Esophagus (tissue), 2 donors: ENCODE measurements at regions not wholly inside any gene's neighbourhood (a gene's known extent, or its start where the extent isn't known, plus 50 kb on each side); places are given as distances from the start of the nearest gene placed in this dataset.

Experiments
- H3K27ac ChIP-seq, 2 donors: one replicate each; pipeline ENCODE4 v1.5.1; 2013; ENCODE audit warnings: low read depth in 2 of 2, mild to moderate bottlenecking in 2 of 2, inconsistent platforms in 1 of 2, low read length in 1 of 2, moderate library complexity in 1 of 2
- H3K27me3 ChIP-seq, 2 donors: one replicate each; pipeline ENCODE4 v1.6.1; 2013; ENCODE audit warnings: low read length in 2 of 2, control low read depth in 1 of 2, mild to moderate bottlenecking in 1 of 2; ENCODE audit not compliant: insufficient read depth in 2 of 2, control insufficient read depth in 1 of 2
- H3K36me3 ChIP-seq, 2 donors: one replicate each; pipeline ENCODE4 v1.6.1; 2013; ENCODE audit warnings: low read length in 1 of 2; ENCODE audit not compliant: control insufficient read depth in 2 of 2, insufficient read depth in 2 of 2
- H3K4me1 ChIP-seq, 2 donors: one replicate each; pipeline ENCODE4 v1.6.1; 2013; ENCODE audit warnings: low read length in 1 of 2; ENCODE audit not compliant: control insufficient read depth in 2 of 2, insufficient read depth in 2 of 2
- H3K4me3 ChIP-seq, 2 donors: one replicate each; pipeline ENCODE4 v1.5.1; 2013; ENCODE audit warnings: low read length in 2 of 2, mild to moderate bottlenecking in 2 of 2, low read depth in 1 of 2, moderate library complexity in 1 of 2
- H3K9me3 ChIP-seq, 2 donors: one replicate each; pipeline ENCODE4 v1.6.1; 2013; ENCODE audit warnings: mild to moderate bottlenecking in 2 of 2, low read depth in 1 of 2, low read length in 1 of 2, moderate library complexity in 1 of 2; ENCODE audit not compliant: control insufficient read depth in 2 of 2, insufficient read depth in 1 of 2
- WGBS, 2 donors: extraction: QIAGEN DNeasy Blood & Tissue Kit; methylation state at CpG; one replicate each; pipeline ENCODE4 v1.1.7; 2013; 5-methylcytosine and 5-hydroxymethylcytosine counted together
- donor health status: healthy with polysubstance abuse.
- donor health status: Bipolar disorder and iron deficiency.

- WGBS, 2 donors: 95 to 97% methylated on average over 5 of the region's 5 CpGs
- Histone ChIP-seq H3K4me1 (no peaks in the 10 kb centered on the region), H3K36me3 (no peaks in the 10 kb centered on the region), H3K27me3 (no peaks in the 10 kb centered on the region), H3K27ac (no peak overlapping the region), H3K4me3 (no peak overlapping the region), H3K9me3 (peaks cover 0 to 2% of the 10 kb centered on the region in 2 donors)
Measured at GRCh38 chr2:19460761-19461160, 102.3 kb upstream of the OSR1 start.

GRCh38 chr2:19458427-19459003, 100.1 kb upstream of the OSR1 start:
- Histone ChIP-seq H3K27ac (no peak overlapping the region), H3K27me3 (no peaks in the 10 kb centered on the region), H3K4me3 (no peak overlapping the region), H3K4me1 (no peaks in the 10 kb centered on the region), H3K36me3 (no peaks in the 10 kb centered on the region), H3K9me3 (no peaks in the 10 kb centered on the region)
- WGBS, 2 donors: 93% methylated on average over 1 of the region's 1 CpG

- Histone ChIP-seq H3K9me3 (no peaks in the 10 kb centered on the region), H3K4me1 (no peaks in the 10 kb centered on the region), H3K36me3 (no peaks in the 10 kb centered on the region), H3K27ac (no peak overlapping the region), H3K4me3 (no peak overlapping the region), H3K27me3 (no peaks in the 10 kb centered on the region)
Measured at GRCh38 chr2:19457809-19458208, 99.4 kb upstream of the OSR1 start.

- H3K27ac ChIP-seq: no peak overlapping the region
- no peak overlapping the region for H3K4me3 ChIP-seq
- no peaks in the 10 kb centered on the region for H3K4me1 ChIP-seq
- WGBS, 2 donors: 59 to 60% methylated on average over 1 of the region's 1 CpG
- no peaks in the 10 kb centered on the region for H3K9me3 ChIP-seq
- H3K36me3 ChIP-seq: no peaks in the 10 kb centered on the region
- no peaks in the 10 kb centered on the region for H3K27me3 ChIP-seq
Measured at GRCh38 chr2:19456705-19457309, 98.4 kb upstream of the OSR1 start.

GRCh38 chr2:19454125-19454524, 95.7 kb upstream of the OSR1 start:
- H3K36me3 ChIP-seq: no peaks in the 10 kb centered on the region
- H3K4me3 ChIP-seq: no peak overlapping the region
- no peaks in the 10 kb centered on the region for H3K27me3 ChIP-seq
- no peaks in the 10 kb centered on the region for H3K9me3 ChIP-seq
- no peak overlapping the region for H3K27ac ChIP-seq
- no peaks in the 10 kb centered on the region for H3K4me1 ChIP-seq
- WGBS, 2 donors: 94 to 98% methylated on average over 2 of the region's 2 CpGs

GRCh38 chr2:19442731-19443130, 84.3 kb upstream of the OSR1 start:
- no peaks in the 10 kb centered on the region for H3K27me3 ChIP-seq
- WGBS, 2 donors: 63 to 73% methylated on average over 3 of the region's 3 CpGs
- H3K4me3 ChIP-seq: no peak overlapping the region
- H3K4me1 ChIP-seq: no peaks in the 10 kb centered on the region
- H3K36me3 ChIP-seq: no peaks in the 10 kb centered on the region
- no peak overlapping the region for H3K27ac ChIP-seq
- no peaks in the 10 kb centered on the region for H3K9me3 ChIP-seq

- H3K4me3 ChIP-seq: no peak overlapping the region
- no peak overlapping the region for H3K27ac ChIP-seq
- no peaks in the 10 kb centered on the region for H3K4me1 ChIP-seq
- WGBS, 2 donors: 47 to 56% methylated on average over 2 of the region's 2 CpGs
- H3K27me3 ChIP-seq: no peaks in the 10 kb centered on the region
- no peaks in the 10 kb centered on the region for H3K36me3 ChIP-seq
- H3K9me3 ChIP-seq: no peaks in the 10 kb centered on the region
Measured at GRCh38 chr2:19439081-19439480, 80.7 kb upstream of the OSR1 start.

GRCh38 chr2:19435815-19436214, 77.4 kb upstream of the OSR1 start:
- Histone ChIP-seq H3K4me1 (no peaks in the 10 kb centered on the region), H3K4me3 (no peak overlapping the region), H3K36me3 (no peaks in the 10 kb centered on the region), H3K27me3 (no peaks in the 10 kb centered on the region), H3K9me3 (no peaks in the 10 kb centered on the region), H3K27ac (no peak overlapping the region)
- 0% methylated on average over 1 of the region's 1 CpG for WGBS, 2 donors

GRCh38 chr2:19434413-19434812, 76.0 kb upstream of the OSR1 start:
- H3K27me3 ChIP-seq: no peaks in the 10 kb centered on the region
- H3K4me3 ChIP-seq: no peak overlapping the region
- no peak overlapping the region for H3K27ac ChIP-seq

GRCh38 chr2:19426941-19427340, 68.5 kb upstream of the OSR1 start:
- Histone ChIP-seq H3K9me3 (no peaks in the 10 kb centered on the region), H3K4me3 (no peak overlapping the region), H3K36me3 (no peaks in the 10 kb centered on the region), H3K27ac (no peak overlapping the region), H3K4me1 (no peaks in the 10 kb centered on the region), H3K27me3 (peaks cover 0 to 2% of the 10 kb centered on the region in 2 donors)
- WGBS, 2 donors: 88 to 94% methylated on average over 6 of the region's 6 CpGs

More at GRCh38 chr2:19434413-19434812, 76.0 kb upstream of the OSR1 start:
- Histone ChIP-seq H3K36me3 (no peaks in the 10 kb centered on the region), H3K4me1 (no peaks in the 10 kb centered on the region), H3K9me3 (no peaks in the 10 kb centered on the region)
